ENCODE measurements at regions not wholly inside any gene's neighbourhood (a gene's known extent, or its start where the extent isn't known, plus 50 kb on each side); places are given as distances from the start of the nearest gene placed in this dataset.

DNA sequence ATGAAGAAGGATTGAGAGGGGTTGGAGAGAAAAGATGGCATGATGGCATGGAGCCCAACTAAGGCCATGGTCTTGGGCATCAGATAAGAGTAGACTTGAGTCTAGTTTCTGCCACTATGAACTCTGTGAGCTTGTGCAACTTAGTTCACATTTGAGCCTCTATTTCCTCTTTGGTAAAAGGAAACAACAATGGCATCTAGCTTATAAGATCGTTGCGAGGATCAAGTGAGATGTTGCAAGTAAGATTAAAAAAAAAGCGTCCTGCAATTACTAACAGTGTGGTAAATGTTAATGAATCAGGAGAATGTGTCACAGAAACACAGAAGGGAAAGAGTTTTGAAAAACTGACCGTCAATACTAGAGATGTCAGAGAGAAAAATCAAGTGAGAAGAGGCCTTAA is 202.9 kb upstream of the FGGY start:
- Histone ChIP-seq H3K79me2 (ENCODE audit: control insufficient read depth, insufficient read depth, low read length) (no peaks in the 10 kb centered on the region), H3K9ac (ENCODE audit: control insufficient read depth, extremely low read depth, insufficient read depth, low read length) (no peak overlapping the region), H3K27me3 (ENCODE audit: control insufficient read depth, extremely low read depth, insufficient read depth, low read length) (no peaks in the 10 kb centered on the region), H3K9me3 (ENCODE audit: control insufficient read depth, low read depth, low read length) (no peaks in the 10 kb centered on the region), H3K9me1 (ENCODE audit: control insufficient read depth, extremely low read depth, insufficient read depth, low read length) (no peaks in the 10 kb centered on the region), H3K27ac (ENCODE audit: control insufficient read depth, insufficient read depth, low read length) (no peak overlapping the region), H3K4me1 (ENCODE audit: control insufficient read depth, extremely low read depth, insufficient read depth, low read length) (peaks cover 3% of the 10 kb centered on the region), H3K4me3 (ENCODE audit: control insufficient read depth in 2 of 3, extremely low read depth in 1 of 3, insufficient read depth in 2 of 3, low read depth in 1 of 3, low read length in 3 of 3) (no peak overlapping the region), H4K20me1 (ENCODE audit: control insufficient read depth, extremely low read depth, insufficient read depth, low read length) (no peaks in the 10 kb centered on the region), H2AFZ (ENCODE audit: control insufficient read depth, low read length) (no peak overlapping the region), H3K36me3 (ENCODE audit: control insufficient read depth in 2 of 2, extremely low read depth in 1 of 2, insufficient read depth in 2 of 2, low read length in 2 of 2) (no peaks in the 10 kb centered on the region), H3K4me2 (ENCODE audit: control insufficient read depth, extremely low read depth, insufficient read depth, low read depth, low read length) (no peak overlapping the region)
- TF ChIP-seq EZH2 (IDR thresholded peaks at IDR 0.05; ENCODE audit: low read length) = no peak
- TF ChIP-seq, protein P1, sequence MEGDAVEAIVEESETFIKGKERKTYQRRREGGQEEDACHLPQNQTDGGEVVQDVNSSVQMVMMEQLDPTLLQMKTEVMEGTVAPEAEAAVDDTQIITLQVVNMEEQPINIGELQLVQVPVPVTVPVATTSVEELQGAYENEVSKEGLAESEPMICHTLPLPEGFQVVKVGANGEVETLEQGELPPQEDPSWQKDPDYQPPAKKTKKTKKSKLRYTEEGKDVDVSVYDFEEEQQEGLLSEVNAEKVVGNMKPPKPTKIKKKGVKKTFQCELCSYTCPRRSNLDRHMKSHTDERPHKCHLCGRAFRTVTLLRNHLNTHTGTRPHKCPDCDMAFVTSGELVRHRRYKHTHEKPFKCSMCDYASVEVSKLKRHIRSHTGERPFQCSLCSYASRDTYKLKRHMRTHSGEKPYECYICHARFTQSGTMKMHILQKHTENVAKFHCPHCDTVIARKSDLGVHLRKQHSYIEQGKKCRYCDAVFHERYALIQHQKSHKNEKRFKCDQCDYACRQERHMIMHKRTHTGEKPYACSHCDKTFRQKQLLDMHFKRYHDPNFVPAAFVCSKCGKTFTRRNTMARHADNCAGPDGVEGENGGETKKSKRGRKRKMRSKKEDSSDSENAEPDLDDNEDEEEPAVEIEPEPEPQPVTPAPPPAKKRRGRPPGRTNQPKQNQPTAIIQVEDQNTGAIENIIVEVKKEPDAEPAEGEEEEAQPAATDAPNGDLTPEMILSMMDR (optimal IDR thresholded peaks at IDR 0.05 in 1 of 3, IDR thresholded peaks at IDR 0.05 in 1 of 3, conservative IDR thresholded peaks at IDR 0.05 in 1 of 3; ENCODE audit: extremely low read depth in 1 of 3, insufficient read depth in 2 of 3, low read length in 3 of 3) = no peak
- no peak for DNase-seq (ENCODE audit: low read depth, low spot score)
- dilution Hi-C loops (cut with MboI; ENCODE audit: extremely low pct_ligation_motif_present, low sequenced_read_pairs) = no loop called here
- FAIRE-seq = no peak

DNA sequence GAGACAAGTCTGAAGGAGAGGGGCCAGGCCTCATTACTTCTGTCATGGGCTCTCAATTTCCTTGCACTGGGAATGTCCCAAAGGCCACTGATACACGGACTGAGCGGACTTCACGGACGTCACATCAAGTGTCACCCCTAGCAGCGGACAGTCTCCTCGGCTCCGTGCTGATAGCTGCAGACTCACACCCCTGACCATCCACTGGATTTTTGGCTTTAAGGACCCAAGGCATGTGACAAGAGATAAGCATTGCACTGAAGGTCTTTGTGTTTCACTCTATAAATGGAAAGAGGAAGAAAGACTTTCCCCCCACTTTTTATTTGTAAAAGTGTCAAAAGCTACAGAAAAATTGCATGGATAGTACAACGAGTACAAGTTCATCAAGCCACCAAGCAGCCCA is 200.4 kb upstream of the FGGY start:
- H3K27ac ChIP-seq (ENCODE audit: control insufficient read depth, insufficient read depth, low read length) = no peak overlapping the region
- DNase-seq (ENCODE audit: low read depth, low spot score) (no peak), FAIRE-seq (no peak)
- no peak overlapping the region for H3K9ac ChIP-seq (ENCODE audit: control insufficient read depth, extremely low read depth, insufficient read depth, low read length)
- no peaks in the 10 kb centered on the region for H3K27me3 ChIP-seq (ENCODE audit: control insufficient read depth, extremely low read depth, insufficient read depth, low read length)
- no peaks in the 10 kb centered on the region for H4K20me1 ChIP-seq (ENCODE audit: control insufficient read depth, extremely low read depth, insufficient read depth, low read length)
- no peak overlapping the region for H3K4me2 ChIP-seq (ENCODE audit: control insufficient read depth, extremely low read depth, insufficient read depth, low read depth, low read length)
- no peaks in the 10 kb centered on the region for H3K9me3 ChIP-seq (ENCODE audit: control insufficient read depth, low read depth, low read length)
- H3K36me3 ChIP-seq (ENCODE audit: control insufficient read depth in 2 of 2, extremely low read depth in 1 of 2, insufficient read depth in 2 of 2, low read length in 2 of 2) = no peaks in the 10 kb centered on the region
- dilution Hi-C loops (cut with MboI; ENCODE audit: extremely low pct_ligation_motif_present, low sequenced_read_pairs) = no loop called here
- no peak overlapping the region for H2AFZ ChIP-seq (ENCODE audit: control insufficient read depth, low read length)
- H3K4me3 ChIP-seq (ENCODE audit: control insufficient read depth in 2 of 3, extremely low read depth in 1 of 3, insufficient read depth in 2 of 3, low read depth in 1 of 3, low read length in 3 of 3) = no peak overlapping the region
- H3K79me2 ChIP-seq (ENCODE audit: control insufficient read depth, insufficient read depth, low read length) = no peaks in the 10 kb centered on the region
- peaks cover 3% of the 10 kb centered on the region for H3K4me1 ChIP-seq (ENCODE audit: control insufficient read depth, extremely low read depth, insufficient read depth, low read length)
- TF ChIP-seq, protein P1 (optimal IDR thresholded peaks at IDR 0.05 in 1 of 3, IDR thresholded peaks at IDR 0.05 in 1 of 3, conservative IDR thresholded peaks at IDR 0.05 in 1 of 3; ENCODE audit: extremely low read depth in 1 of 3, insufficient read depth in 2 of 3, low read length in 3 of 3) = no peak
- TF ChIP-seq EZH2 (IDR thresholded peaks at IDR 0.05; ENCODE audit: low read length) = no peak
- H3K9me1 ChIP-seq (ENCODE audit: control insufficient read depth, extremely low read depth, insufficient read depth, low read length) = no peaks in the 10 kb centered on the region
